ENCODE measurements at regions not wholly inside any gene's neighbourhood (a gene's known extent, or its start where the extent isn't known, plus 50 kb on each side); places are given as distances from the start of the nearest gene placed in this dataset.

DNA sequence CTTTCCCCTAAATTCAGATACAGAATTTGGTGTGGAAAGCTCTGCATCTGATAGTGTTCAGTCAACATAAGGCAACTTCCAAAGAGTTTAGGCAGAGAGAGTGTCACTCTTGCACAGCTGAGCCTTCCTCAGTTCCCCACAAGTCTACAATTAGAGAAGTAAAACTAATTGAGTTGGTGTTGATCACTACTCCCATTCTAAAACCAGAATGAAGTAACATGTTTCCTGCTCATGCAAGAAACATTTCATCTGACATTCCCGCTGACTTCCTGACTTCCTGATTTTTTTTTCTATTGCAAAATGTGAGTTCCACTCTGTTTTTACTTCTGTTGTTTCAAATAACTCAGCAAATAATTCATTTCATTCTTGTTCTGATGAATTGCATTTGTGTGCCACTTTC is 271.0 kb downstream of the ALG10B start:
- TF ChIP-seq, protein P1, sequence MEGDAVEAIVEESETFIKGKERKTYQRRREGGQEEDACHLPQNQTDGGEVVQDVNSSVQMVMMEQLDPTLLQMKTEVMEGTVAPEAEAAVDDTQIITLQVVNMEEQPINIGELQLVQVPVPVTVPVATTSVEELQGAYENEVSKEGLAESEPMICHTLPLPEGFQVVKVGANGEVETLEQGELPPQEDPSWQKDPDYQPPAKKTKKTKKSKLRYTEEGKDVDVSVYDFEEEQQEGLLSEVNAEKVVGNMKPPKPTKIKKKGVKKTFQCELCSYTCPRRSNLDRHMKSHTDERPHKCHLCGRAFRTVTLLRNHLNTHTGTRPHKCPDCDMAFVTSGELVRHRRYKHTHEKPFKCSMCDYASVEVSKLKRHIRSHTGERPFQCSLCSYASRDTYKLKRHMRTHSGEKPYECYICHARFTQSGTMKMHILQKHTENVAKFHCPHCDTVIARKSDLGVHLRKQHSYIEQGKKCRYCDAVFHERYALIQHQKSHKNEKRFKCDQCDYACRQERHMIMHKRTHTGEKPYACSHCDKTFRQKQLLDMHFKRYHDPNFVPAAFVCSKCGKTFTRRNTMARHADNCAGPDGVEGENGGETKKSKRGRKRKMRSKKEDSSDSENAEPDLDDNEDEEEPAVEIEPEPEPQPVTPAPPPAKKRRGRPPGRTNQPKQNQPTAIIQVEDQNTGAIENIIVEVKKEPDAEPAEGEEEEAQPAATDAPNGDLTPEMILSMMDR (conservative IDR thresholded peaks at IDR 0.05; ENCODE audit: low read depth, low read length): no peak
- no peak for TF ChIP-seq EZH2 (IDR thresholded peaks at IDR 0.05; ENCODE audit: low read length, unreplicated experiment)
- no peak for TF ChIP-seq EZH2phosphoT487 (IDR thresholded peaks at IDR 0.05; ENCODE audit: borderline replicate concordance, low read length)
